DMS79 treated with DMSO at 0.1 percent for 48 hours (cell line): ENCODE measurements at regions not wholly inside any gene's neighbourhood (a gene's known extent, or its start where the extent isn't known, plus 50 kb on each side); places are given as distances from the start of the nearest gene placed in this dataset.

Experiments used
- DNase-seq: peaks from one replicate; lab custom pipeline; 2025; lab: John Stamatoyannopoulos, UW

- no peak for DNase-seq
Measured at GRCh38 chr14:22097586-22098292, 424.1 kb upstream of the OR4E1 start.

- DNase-seq = no peak
Measured at GRCh38 chr14:22097072-22097471, 423.5 kb upstream of the OR4E1 start.

GRCh38 chr14:22096514-22096895 is 422.9 kb upstream of the OR4E1 start:
- no peak for DNase-seq

GRCh38 chr14:22095860-22096513 is 422.4 kb upstream of the OR4E1 start:
- no peak for DNase-seq

- DNase-seq = no peak
Measured at GRCh38 chr14:22089940-22090339, 416.3 kb upstream of the OR4E1 start.

- DNase-seq = no peak
Measured at GRCh38 chr14:22088614-22089342, 415.2 kb upstream of the OR4E1 start.

- no peak for DNase-seq
Measured at GRCh38 chr14:22086131-22086530, 412.5 kb upstream of the OR4E1 start.

- peak; percentile 30 for DNase-seq
Measured at GRCh38 chr14:22084393-22085281, 411.0 kb upstream of the OR4E1 start.

GRCh38 chr14:22081337-22081736 is 407.7 kb upstream of the OR4E1 start:
- no peak for DNase-seq

GRCh38 chr14:22079766-22080165 is 406.1 kb upstream of the OR4E1 start:
- no peak for DNase-seq

GRCh38 chr14:22073801-22074200 is 400.2 kb upstream of the OR4E1 start:
- no peak for DNase-seq

- DNase-seq = no peak
Measured at GRCh38 chr14:22071006-22071405, 397.4 kb upstream of the OR4E1 start.

- no peak for DNase-seq
Measured at GRCh38 chr14:22070119-22070982, 396.7 kb upstream of the OR4E1 start.

GRCh38 chr14:22065347-22065746 is 391.7 kb upstream of the OR4E1 start:
- DNase-seq = no peak

GRCh38 chr14:22059201-22059600 is 385.6 kb upstream of the OR4E1 start:
- no peak for DNase-seq

- DNase-seq = no peak
Measured at GRCh38 chr14:22052795-22053194, 379.2 kb upstream of the OR4E1 start.

- no peak for DNase-seq
Measured at GRCh38 chr14:22047115-22047514, 373.5 kb upstream of the OR4E1 start.

GRCh38 chr14:22046063-22046462 is 372.4 kb upstream of the OR4E1 start:
- DNase-seq = no peak

- no peak for DNase-seq
Measured at GRCh38 chr14:22044193-22044592, 370.6 kb upstream of the OR4E1 start.

- DNase-seq = no peak
Measured at GRCh38 chr14:22040781-22041125, 367.1 kb upstream of the OR4E1 start.
